GM19324 (cell line): ENCODE measurements at regions not wholly inside any gene's neighbourhood (a gene's known extent, or its start where the extent isn't known, plus 50 kb on each side); places are given as distances from the start of the nearest gene placed in this dataset.
"Not testable (repeated sequence)": the region's sequence is repeated elsewhere in the genome, so short reads cannot be mapped to it uniquely, and the experiment has no call there.

ENCODE experiments used
- ATAC-seq: cut with Tn5 transposase; IDR thresholded peaks from one replicate; pipeline ENCODE4 v1.9.1; 2021; ENCODE audit warnings: mild to moderate bottlenecking, moderate library complexity; ENCODE audit not compliant: unreplicated experiment, low FRiP score

- ATAC-seq = no peak
Measured at GRCh38 chr9:129418451-129418850, 202.4 kb downstream of the C9orf50 start.

GRCh38 chr9:129416821-129417539, 203.9 kb downstream of the C9orf50 start:
- no peak for ATAC-seq

- no peak for ATAC-seq
Measured at GRCh38 chr9:129415942-129416651, 204.8 kb downstream of the C9orf50 start.

- no peak for ATAC-seq
Measured at GRCh38 chr9:129414993-129415941, 205.6 kb downstream of the C9orf50 start.

GRCh38 chr9:129414377-129414992, 206.4 kb downstream of the C9orf50 start:
- no peak for ATAC-seq

GRCh38 chr9:129413537-129414376, 207.1 kb downstream of the C9orf50 start:
- peak; percentile 92 for ATAC-seq

GRCh38 chr9:129412814-129413536, 207.9 kb downstream of the C9orf50 start:
- ATAC-seq = peak; percentile 19

- ATAC-seq = not testable (repeated sequence)
Measured at GRCh38 chr9:129412176-129412813, 208.6 kb downstream of the C9orf50 start.

GRCh38 chr9:129411501-129412175, 209.3 kb downstream of the C9orf50 start:
- ATAC-seq = no peak

GRCh38 chr9:129410226-129410625, 210.7 kb downstream of the C9orf50 start:
- no peak for ATAC-seq

- no peak for ATAC-seq
Measured at GRCh38 chr9:129408535-129409215, 212.2 kb downstream of the C9orf50 start.

GRCh38 chr9:129407905-129408452, 212.9 kb downstream of the C9orf50 start:
- no peak for ATAC-seq

GRCh38 chr9:129406278-129407225, 214.3 kb downstream of the C9orf50 start:
- no peak for ATAC-seq

- no peak for ATAC-seq
Measured at GRCh38 chr9:129405827-129406213, 215.1 kb downstream of the C9orf50 start.

GRCh38 chr9:129405089-129405826, 215.6 kb downstream of the C9orf50 start:
- ATAC-seq = no peak
